Neural cell (in vitro differentiated cells): ENCODE measurements at regions not wholly inside any gene's neighbourhood (a gene's known extent, or its start where the extent isn't known, plus 50 kb on each side); places are given as distances from the start of the nearest gene placed in this dataset.

Experiments
- CTCF ChIP-seq: fragments of 450-650 bp; IDR thresholded peaks from 2 replicates; pipeline ENCODE4 v1.5.1; 2014; ENCODE audit warnings: antibody characterized with exemption, mild to moderate bottlenecking, moderate library complexity; ENCODE audit not compliant: poor library complexity, severe bottlenecking
- EP300 ChIP-seq: fragments of 450-650 bp; conservative IDR thresholded peaks from 2 replicates; pipeline ENCODE4 v1.6.1; 2014; ENCODE audit warnings: antibody characterized with exemption, mild to moderate bottlenecking, moderate library complexity; ENCODE audit not compliant: poor library complexity, severe bottlenecking
- EZH2 ChIP-seq: fragments of 200-600, 300-800 bp; shearing (Covaris generic), sonication (generic); IDR thresholded peaks from 2 replicates; pipeline ENCODE4 v1.6.1; 2014; ENCODE audit warnings: antibody characterized with exemption, low read length, borderline replicate concordance, mild to moderate bottlenecking; ENCODE audit not compliant: insufficient read depth, poor library complexity, severe bottlenecking
- MXI1 ChIP-seq: fragments of 450-650 bp; conservative IDR thresholded peaks from 2 replicates; pipeline ENCODE4 v1.6.1; 2014; ENCODE audit warnings: antibody characterized with exemption, mild to moderate bottlenecking; ENCODE audit not compliant: poor library complexity, severe bottlenecking
- POLR2AphosphoS5 ChIP-seq: IDR thresholded peaks from 2 replicates; pipeline ENCODE4 v1.6.1; 2012
- RAD21 ChIP-seq: fragments of 450-650 bp; conservative IDR thresholded peaks from 2 replicates; pipeline ENCODE4 v1.6.1; 2014; ENCODE audit warnings: antibody characterized with exemption, mild to moderate bottlenecking, moderate library complexity
- REST ChIP-seq: IDR thresholded peaks from 2 replicates; pipeline ENCODE4 v1.6.1; 2012; ENCODE audit warnings: borderline replicate concordance
- SMC3 ChIP-seq: fragments of 450-650 bp; conservative IDR thresholded peaks from 2 replicates; pipeline ENCODE4 v1.6.1; 2014; ENCODE audit warnings: antibody characterized with exemption, mild to moderate bottlenecking, moderate library complexity; ENCODE audit not compliant: poor library complexity
- TAF1 ChIP-seq: IDR thresholded peaks from 2 replicates; pipeline ENCODE4 v1.6.1; 2012; ENCODE audit warnings: low read depth

- no peak for TF ChIP-seq TAF1
- no peak for TF ChIP-seq CTCF
- TF ChIP-seq POLR2AphosphoS5: no peak
- TF ChIP-seq EP300: no peak
- TF ChIP-seq EZH2: no peak
- TF ChIP-seq MXI1: no peak
- TF ChIP-seq SMC3: no peak
- TF ChIP-seq REST: no peak
- no peak for TF ChIP-seq RAD21
Observed at GRCh38 chr7:116347151-116347832, 137.0 kb downstream of the TES start.
